Fibroblast of lung (primary cell): ENCODE measurements at regions not wholly inside any gene's neighbourhood (a gene's known extent, or its start where the extent isn't known, plus 50 kb on each side); places are given as distances from the start of the nearest gene placed in this dataset.

Source experiments
- DNase-seq, 2 donors: peaks; one replicate each; pipeline versions ENCODE4 v3.0.0 to v3.0.0-alpha.2; 2010; ENCODE audit warnings: low read depth in 2 of 2
- H2AFZ ChIP-seq: 2 replicates; pipeline ENCODE4 v1.5.1; 2012; ENCODE audit warnings: low read length, control low read depth, inconsistent platforms
- H3K27ac ChIP-seq: 2 replicates; pipeline ENCODE4 v1.5.1; 2011; ENCODE audit warnings: low read length, control low read depth; ENCODE audit not compliant: insufficient read depth
- H3K27me3 ChIP-seq: 2 replicates; pipeline ENCODE4 v1.5.1; 2011; ENCODE audit warnings: mild to moderate bottlenecking, low read length; ENCODE audit not compliant: control insufficient read depth, insufficient read depth
- H3K36me3 ChIP-seq: 2 replicates; pipeline ENCODE4 v1.5.1; 2011; ENCODE audit warnings: low read length; ENCODE audit not compliant: control insufficient read depth, insufficient read depth
- H3K4me1 ChIP-seq: 2 replicates; pipeline ENCODE4 v1.5.1; 2011; ENCODE audit warnings: low read length; ENCODE audit not compliant: control insufficient read depth, insufficient read depth; ENCODE audit errors: extremely low read depth
- H3K4me2 ChIP-seq: 2 replicates; pipeline ENCODE4 v1.5.1; 2011; ENCODE audit warnings: low read length, control low read depth; ENCODE audit not compliant: insufficient read depth; ENCODE audit errors: extremely low read depth
- H3K4me3 ChIP-seq, 4 experiments: fragments of 200-600 bp in 1 of 4; sonication (generic) in 1 of 4; replicated peaks in 1 of 4; 2 replicates each; pipeline ENCODE4 v1.5.1; 2011 to 2016; ENCODE audit warnings: low read length in 4 of 4, low read depth in 3 of 4, mild to moderate bottlenecking in 3 of 4, control low read depth in 2 of 4, inconsistent platforms in 1 of 4, mixed read lengths in 1 of 4; ENCODE audit not compliant: insufficient read depth in 1 of 4; ENCODE audit errors: control extremely low read depth in 1 of 4
- H3K79me2 ChIP-seq: 2 replicates; pipeline ENCODE4 v1.5.1; 2012; ENCODE audit warnings: mild to moderate bottlenecking, low read length, inconsistent platforms; ENCODE audit not compliant: control insufficient read depth, insufficient read depth
- H3K9ac ChIP-seq: 2 replicates; pipeline ENCODE4 v1.5.1; 2011; ENCODE audit warnings: mild to moderate bottlenecking, low read length, control low read depth; ENCODE audit not compliant: insufficient read depth
- H3K9me3 ChIP-seq: 2 replicates; pipeline ENCODE4 v1.5.1; 2012; ENCODE audit warnings: low read depth, low read length; ENCODE audit not compliant: control insufficient read depth, insufficient read depth
- H4K20me1 ChIP-seq: 2 replicates; pipeline ENCODE4 v1.5.1; 2011; ENCODE audit warnings: low read length; ENCODE audit not compliant: control insufficient read depth, insufficient read depth; ENCODE audit errors: extremely low read depth
- CTCF ChIP-seq, 2 donors: IDR thresholded peaks in 1 of 2; conservative IDR thresholded peaks in 1 of 2; 1 replicate in 1 of 2; 2 replicates in 1 of 2; pipeline ENCODE4 v1.5.1; 2011 to 2012; ENCODE audit warnings: low read length in 2 of 2, control low read depth in 1 of 2, inconsistent platforms in 1 of 2, low read depth in 1 of 2, mild to moderate bottlenecking in 1 of 2
- EZH2 ChIP-seq: IDR thresholded peaks from 2 replicates; pipeline ENCODE4 v1.5.1; 2012; ENCODE audit warnings: low read length, control low read depth, mild to moderate bottlenecking; ENCODE audit errors: missing control alignments

GRCh38 chr14:97377550-97377949 lies 580.4 kb downstream of the VRK1 start:
- H3K4me3 ChIP-seq = no peak overlapping the region

GRCh38 chr14:97379091-97379531 lies 581.9 kb downstream of the VRK1 start:
- no peaks in the 10 kb centered on the region for H3K27me3 ChIP-seq
- no peak overlapping the region for H3K27ac ChIP-seq
- H4K20me1 ChIP-seq = no peaks in the 10 kb centered on the region
- H3K4me3 ChIP-seq = no peak overlapping the region
- no peak overlapping the region for H2AFZ ChIP-seq
- H3K9me3 ChIP-seq = no peaks in the 10 kb centered on the region
- no peaks in the 10 kb centered on the region for H3K4me1 ChIP-seq
- TF ChIP-seq EZH2 (no peak), CTCF (conservative IDR thresholded peaks at IDR 0.05 in 1 of 2, IDR thresholded peaks at IDR 0.05 in 1 of 2; ENCODE audit: low read depth in 1 of 2, low read length in 2 of 2) (no peak)
- no peak for DNase-seq
- H3K4me2 ChIP-seq = no peak overlapping the region
- H3K79me2 ChIP-seq = no peaks in the 10 kb centered on the region
- no peak overlapping the region for H3K9ac ChIP-seq
- H3K36me3 ChIP-seq = no peaks in the 10 kb centered on the region

More at GRCh38 chr14:97377550-97377949, 580.4 kb downstream of the VRK1 start:
- H3K79me2 ChIP-seq = no peaks in the 10 kb centered on the region
- no peaks in the 10 kb centered on the region for H3K36me3 ChIP-seq
- TF ChIP-seq CTCF (conservative IDR thresholded peaks at IDR 0.05 in 1 of 2, IDR thresholded peaks at IDR 0.05 in 1 of 2; ENCODE audit: low read depth in 1 of 2, low read length in 2 of 2) = no peak
- TF ChIP-seq EZH2 = no peak
- no peak overlapping the region for H3K9ac ChIP-seq
- no peaks in the 10 kb centered on the region for H3K27me3 ChIP-seq
- H3K9me3 ChIP-seq = no peaks in the 10 kb centered on the region
- H3K4me1 ChIP-seq = no peaks in the 10 kb centered on the region
- H4K20me1 ChIP-seq = no peaks in the 10 kb centered on the region
- no peak for DNase-seq
- no peak overlapping the region for H2AFZ ChIP-seq
- H3K4me2 ChIP-seq = no peak overlapping the region
- H3K27ac ChIP-seq = no peak overlapping the region

GRCh38 chr14:97380539-97380941 lies 583.4 kb downstream of the VRK1 start:
- H3K9ac ChIP-seq = no peak overlapping the region
- no peak overlapping the region for H3K4me2 ChIP-seq
- no peak overlapping the region for H2AFZ ChIP-seq
- H3K4me3 ChIP-seq = no peak overlapping the region
- DNase-seq = no peak
- H4K20me1 ChIP-seq = no peaks in the 10 kb centered on the region
- no peaks in the 10 kb centered on the region for H3K9me3 ChIP-seq
- no peaks in the 10 kb centered on the region for H3K36me3 ChIP-seq
- H3K4me1 ChIP-seq = no peaks in the 10 kb centered on the region
- H3K27ac ChIP-seq = no peak overlapping the region
- TF ChIP-seq CTCF (conservative IDR thresholded peaks at IDR 0.05 in 1 of 2, IDR thresholded peaks at IDR 0.05 in 1 of 2; ENCODE audit: low read depth in 1 of 2, low read length in 2 of 2) = no peak
- no peak for TF ChIP-seq EZH2
- no peaks in the 10 kb centered on the region for H3K27me3 ChIP-seq
- no peaks in the 10 kb centered on the region for H3K79me2 ChIP-seq
